GM19328 (cell line): ENCODE measurements at regions not wholly inside any gene's neighbourhood (a gene's known extent, or its start where the extent isn't known, plus 50 kb on each side); places are given as distances from the start of the nearest gene placed in this dataset.
"Not testable (repeated sequence)": the region's sequence is repeated elsewhere in the genome, so short reads cannot be mapped to it uniquely, and the experiment has no call there.

ENCODE experiments used
- ATAC-seq: cut with Tn5 transposase; IDR thresholded peaks from one replicate; pipeline ENCODE4 v1.9.1; 2021; ENCODE audit warnings: mild to moderate bottlenecking, moderate library complexity; ENCODE audit not compliant: unreplicated experiment

GRCh38 chr9:72471096-72471495, 50.3 kb upstream of the TMC1 start:
- ATAC-seq: no peak

- no peak for ATAC-seq
These were observed 53.4 kb upstream of the TMC1 start for GRCh38 chr9:72467766-72468738.

- ATAC-seq: no peak
These were observed 55.8 kb upstream of the TMC1 start for GRCh38 chr9:72465593-72465984.

DNA sequence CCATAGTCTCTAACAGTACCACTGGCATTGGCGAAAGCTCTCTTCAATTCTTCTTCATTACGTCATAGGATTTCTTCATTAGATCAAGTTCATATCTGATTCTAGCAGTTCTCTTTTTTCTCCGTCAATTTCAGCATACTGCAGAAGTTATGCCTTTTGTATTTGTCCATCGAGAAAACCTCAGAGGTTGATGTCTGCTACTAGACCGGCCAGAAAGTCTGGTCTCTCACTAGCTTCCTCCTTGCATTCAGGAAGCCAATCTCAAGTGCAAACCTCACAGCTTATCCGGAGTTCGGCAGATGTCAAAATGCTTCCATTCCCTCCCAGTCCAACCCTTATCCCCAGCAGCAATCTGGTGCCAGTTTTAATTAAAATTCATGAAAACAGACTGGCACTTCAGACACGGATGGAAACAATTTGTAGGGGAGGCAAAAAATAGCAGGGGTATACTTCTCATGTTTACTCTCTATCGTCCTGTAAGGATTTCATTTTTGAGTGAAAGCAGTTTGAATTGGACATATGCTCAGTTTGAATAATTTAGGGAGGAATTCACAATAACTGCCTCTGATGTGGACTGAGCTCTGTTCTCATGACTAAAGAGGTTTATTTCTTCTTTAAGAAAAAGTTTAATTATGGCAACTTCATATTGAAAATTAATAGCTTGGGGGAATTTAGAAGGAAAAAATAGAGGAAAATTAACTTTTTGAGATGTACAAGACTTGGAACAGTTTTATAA, 56.4 kb upstream of the TMC1 start:
- peak; percentile 48 for ATAC-seq

- no peak for ATAC-seq
These were observed 59.1 kb upstream of the TMC1 start for GRCh38 chr9:72462340-72462739.

- no peak for ATAC-seq
These were observed 60.8 kb upstream of the TMC1 start for GRCh38 chr9:72460342-72461312.

DNA sequence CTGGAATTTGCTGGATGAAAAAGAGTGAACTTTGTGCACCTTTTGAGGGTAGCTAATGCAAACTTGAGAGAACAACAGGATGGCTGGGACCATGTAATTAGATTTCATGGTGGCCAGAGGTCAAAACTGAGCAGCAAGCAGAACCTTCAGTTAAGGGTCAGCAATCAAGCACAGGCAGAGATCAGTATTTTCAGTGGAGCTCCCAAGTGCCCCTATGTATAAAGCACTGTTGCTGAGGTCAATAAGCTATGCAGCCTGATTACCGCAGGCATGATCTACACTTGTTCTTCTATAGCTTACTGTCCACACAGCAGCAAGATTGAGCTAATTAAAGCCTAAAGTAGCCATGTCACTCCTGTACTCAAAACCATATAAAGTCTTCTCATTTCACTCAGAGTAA, 62.1 kb upstream of the TMC1 start:
- ATAC-seq: no peak

- ATAC-seq: no peak
These were observed 63.3 kb upstream of the TMC1 start for GRCh38 chr9:72458153-72458552.

DNA sequence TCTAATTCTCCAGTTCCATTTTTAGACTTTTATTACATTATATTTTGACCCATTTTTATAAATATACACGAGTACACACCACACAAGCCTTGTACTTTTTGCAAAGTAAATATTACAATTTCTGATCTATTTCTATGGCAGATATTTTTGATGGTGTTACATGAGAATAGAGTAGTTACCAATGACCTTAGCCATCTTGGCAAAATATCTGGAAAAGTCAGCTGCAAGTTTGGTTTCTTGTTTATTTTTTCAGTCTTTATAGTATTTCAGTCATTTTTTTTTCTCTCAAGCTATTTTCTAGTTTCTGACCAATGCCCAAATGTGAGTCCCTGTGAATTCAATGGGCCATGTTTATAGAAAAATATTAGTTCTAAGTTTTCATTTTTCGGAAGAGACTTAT, 64.0 kb upstream of the TMC1 start:
- ATAC-seq: no peak

- ATAC-seq: no peak
These were observed 66.4 kb upstream of the TMC1 start for GRCh38 chr9:72454871-72455491.

- ATAC-seq: no peak
These were observed 67.6 kb upstream of the TMC1 start for GRCh38 chr9:72453797-72454196.

GRCh38 chr9:72446241-72446640, 75.2 kb upstream of the TMC1 start:
- not testable (repeated sequence) for ATAC-seq

GRCh38 chr9:72445306-72445995, 76.0 kb upstream of the TMC1 start:
- no peak for ATAC-seq

- no peak for ATAC-seq
These were observed 77.0 kb upstream of the TMC1 start for GRCh38 chr9:72444435-72444834.

DNA sequence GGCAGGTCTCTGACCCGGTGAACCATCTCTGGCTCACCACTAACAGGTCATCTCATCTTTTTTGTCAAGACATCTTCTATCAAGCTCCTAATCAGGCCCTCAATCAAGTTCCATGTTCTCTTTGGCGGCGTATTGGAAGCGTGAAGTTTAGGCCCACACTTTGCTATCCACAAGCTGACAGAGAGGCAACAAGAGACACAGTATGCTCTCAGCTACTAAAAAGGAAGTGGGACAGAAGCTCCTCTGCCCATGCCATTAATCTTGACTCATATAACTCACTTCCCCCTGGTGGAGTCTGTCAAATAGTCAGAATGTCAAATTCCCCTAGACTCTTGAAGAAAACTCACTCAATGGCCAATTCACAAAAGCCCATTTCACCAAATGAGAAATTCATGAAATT, 77.6 kb upstream of the TMC1 start:
- ATAC-seq: peak; percentile 89

DNA sequence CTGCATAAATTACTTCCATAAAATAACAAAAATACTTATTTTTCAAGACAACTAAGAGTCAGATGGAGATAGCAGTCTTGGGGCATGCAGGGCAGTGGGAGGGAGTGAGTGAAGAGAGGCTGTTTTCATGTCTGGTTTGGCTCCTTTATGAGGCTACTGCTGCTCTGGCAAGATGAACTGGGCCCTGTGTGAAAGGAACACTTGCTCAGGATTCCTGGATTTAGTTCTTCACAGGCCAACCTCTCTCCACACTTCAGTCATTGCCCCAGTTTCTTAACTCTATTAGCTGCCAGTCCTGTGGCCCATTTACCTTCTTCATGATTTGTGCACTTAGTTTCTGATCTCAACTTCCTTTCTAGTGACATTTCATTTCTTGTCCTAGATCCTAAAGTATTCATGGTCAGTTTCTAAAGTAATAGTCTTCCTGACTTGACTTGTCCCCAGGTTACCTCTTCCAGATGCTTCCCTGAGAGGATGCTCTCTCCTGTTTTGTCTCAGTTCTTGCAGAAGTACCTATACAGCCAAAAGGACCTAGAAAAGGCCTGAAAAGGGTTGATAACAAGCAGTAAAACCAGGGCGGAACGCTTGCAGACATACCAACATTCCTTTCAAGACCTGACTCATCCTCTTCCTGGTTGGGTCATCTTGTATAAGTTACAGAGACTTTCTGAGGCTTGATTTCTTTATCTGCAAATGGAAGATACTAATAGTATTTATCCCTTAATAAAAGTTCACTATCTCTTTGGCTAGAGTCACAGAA, 77.0 kb upstream of the ZFAND5 start:
- ATAC-seq: no peak

DNA sequence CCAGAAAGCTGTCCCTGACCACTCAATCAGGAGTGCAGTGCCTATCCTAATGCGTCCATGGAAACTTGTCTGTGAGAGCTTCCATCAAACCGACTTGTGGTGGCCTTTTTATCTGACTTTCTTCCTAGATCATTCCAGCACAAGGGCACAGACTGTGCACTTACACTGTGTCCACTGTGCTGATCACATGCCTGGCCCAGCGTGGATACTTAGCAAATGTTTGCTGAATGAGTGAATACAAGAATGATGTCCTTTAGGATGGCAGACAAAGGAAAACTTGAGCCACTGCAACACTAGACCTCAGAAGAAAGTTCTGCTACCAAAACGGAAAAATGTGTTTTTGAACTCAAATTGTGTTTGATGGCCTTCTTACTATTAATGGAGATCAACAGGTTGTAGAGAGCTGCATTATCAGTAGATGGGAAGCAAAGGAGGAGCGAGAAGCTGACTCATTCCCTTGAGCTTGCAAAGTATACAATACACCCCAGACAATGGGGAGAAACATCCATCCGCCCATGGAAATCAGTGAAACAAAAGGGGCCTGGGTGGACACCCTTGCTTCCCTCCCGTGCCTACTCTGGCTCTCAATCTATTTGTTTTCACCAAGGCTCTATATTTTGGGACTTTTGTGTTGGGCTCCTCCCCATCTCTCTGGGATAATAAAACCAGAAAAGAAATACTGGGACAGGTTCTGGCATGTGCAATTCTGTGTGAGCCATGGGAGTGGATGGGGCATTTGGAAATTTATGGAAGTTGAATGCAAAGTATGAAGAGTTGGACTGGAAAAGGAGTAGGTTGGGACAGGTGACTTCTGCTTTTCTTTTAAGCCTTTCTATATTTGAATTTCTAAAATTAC, 76.2 kb upstream of the ZFAND5 start:
- ATAC-seq: no peak

DNA sequence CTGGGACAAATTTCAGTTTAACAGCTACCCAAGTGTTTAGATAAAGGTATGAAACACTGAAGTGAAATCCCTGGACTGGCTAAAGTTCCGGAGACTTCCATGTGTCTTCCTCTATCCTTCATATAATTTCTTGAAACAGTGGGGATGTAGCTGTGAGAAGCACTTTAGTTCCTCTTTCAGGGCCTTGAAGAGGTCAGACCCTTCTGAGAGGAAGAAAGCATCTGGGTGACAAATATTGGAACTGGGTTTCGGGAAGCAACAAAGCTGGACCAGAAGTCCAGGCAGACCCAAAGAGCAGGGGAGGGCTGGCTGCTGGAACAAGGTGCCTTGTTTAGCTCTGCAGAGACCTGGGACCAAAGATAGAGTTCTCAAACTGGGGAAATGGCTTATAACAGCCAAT, 75.4 kb upstream of the ZFAND5 start:
- ATAC-seq: no peak
